Astrocyte of the spinal cord (primary cell): ENCODE measurements at regions not wholly inside any gene's neighbourhood (a gene's known extent, or its start where the extent isn't known, plus 50 kb on each side); places are given as distances from the start of the nearest gene placed in this dataset.
A peak's percentile ranks its signal among the peaks of the same experiment; 100 is the strongest.

ENCODE experiments used
- DNase-seq: peaks from one replicate; pipeline ENCODE4 v3.0.0; 2011; ENCODE audit warnings: low read depth, low spot score
- H3K4me3 ChIP-seq: 2 replicates; pipeline ENCODE4 v1.5.1; 2011; ENCODE audit warnings: low read depth, mild to moderate bottlenecking, low read length, moderate library complexity
- in situ Hi-C: cut with HindIII; loops from 2 replicates; pipeline ENCODE4 v1.10.0; 2017; ENCODE audit warnings: low sequenced_read_pairs
- TF ChIP-seq, protein P1 (sequence below): IDR thresholded peaks from 2 replicates; pipeline ENCODE4 v1.5.1; 2012; ENCODE audit warnings: low read depth, mild to moderate bottlenecking, low read length, inconsistent platforms

DNA sequence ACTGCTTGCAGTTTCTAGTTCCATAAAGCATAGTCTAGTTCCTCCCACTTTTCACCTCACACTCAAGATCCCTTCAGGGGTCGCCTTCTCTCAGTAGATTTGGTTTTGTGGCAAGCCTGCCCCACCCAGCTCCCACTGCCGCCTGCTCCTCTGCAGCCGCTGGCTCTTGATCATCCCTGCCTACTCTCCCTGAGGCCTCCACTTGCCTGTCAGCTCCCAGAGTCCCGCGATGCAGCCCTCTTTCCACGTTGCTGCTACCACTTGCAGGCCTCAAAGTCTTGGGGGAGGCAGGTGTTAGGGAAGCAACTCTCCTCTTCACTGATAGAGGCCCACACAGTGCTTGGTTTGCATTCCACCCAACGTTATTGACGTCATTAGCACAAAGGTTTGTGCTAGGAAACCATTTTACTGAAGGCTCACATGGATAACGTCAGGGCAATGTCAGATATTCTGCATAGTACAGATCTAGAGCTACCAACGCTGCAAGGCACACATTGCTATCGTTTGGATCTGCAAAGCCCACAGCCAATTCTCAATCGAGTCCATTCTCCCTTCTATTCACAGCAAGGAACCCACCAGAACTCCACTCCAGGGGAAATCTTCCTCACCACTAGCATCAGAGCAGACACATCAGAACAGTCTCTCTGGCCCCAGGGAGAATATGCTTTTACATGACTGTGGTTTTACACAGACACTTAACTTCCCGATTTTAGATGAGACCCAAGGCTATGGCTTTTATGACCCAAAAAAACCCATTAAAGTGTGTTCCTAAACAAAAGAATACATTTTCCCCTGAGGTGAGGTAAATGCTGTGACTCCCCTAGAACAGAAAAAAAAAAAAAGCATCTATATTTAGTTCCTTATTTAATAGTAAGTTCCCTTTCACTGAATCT, 519.5 kb upstream of the CAMK1G start:
- TF ChIP-seq, protein P1, sequence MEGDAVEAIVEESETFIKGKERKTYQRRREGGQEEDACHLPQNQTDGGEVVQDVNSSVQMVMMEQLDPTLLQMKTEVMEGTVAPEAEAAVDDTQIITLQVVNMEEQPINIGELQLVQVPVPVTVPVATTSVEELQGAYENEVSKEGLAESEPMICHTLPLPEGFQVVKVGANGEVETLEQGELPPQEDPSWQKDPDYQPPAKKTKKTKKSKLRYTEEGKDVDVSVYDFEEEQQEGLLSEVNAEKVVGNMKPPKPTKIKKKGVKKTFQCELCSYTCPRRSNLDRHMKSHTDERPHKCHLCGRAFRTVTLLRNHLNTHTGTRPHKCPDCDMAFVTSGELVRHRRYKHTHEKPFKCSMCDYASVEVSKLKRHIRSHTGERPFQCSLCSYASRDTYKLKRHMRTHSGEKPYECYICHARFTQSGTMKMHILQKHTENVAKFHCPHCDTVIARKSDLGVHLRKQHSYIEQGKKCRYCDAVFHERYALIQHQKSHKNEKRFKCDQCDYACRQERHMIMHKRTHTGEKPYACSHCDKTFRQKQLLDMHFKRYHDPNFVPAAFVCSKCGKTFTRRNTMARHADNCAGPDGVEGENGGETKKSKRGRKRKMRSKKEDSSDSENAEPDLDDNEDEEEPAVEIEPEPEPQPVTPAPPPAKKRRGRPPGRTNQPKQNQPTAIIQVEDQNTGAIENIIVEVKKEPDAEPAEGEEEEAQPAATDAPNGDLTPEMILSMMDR: no peak
- DNase-seq: no peak
- in situ Hi-C loops: no loop called here
- H3K4me3 ChIP-seq: no peak overlapping the region

DNA sequence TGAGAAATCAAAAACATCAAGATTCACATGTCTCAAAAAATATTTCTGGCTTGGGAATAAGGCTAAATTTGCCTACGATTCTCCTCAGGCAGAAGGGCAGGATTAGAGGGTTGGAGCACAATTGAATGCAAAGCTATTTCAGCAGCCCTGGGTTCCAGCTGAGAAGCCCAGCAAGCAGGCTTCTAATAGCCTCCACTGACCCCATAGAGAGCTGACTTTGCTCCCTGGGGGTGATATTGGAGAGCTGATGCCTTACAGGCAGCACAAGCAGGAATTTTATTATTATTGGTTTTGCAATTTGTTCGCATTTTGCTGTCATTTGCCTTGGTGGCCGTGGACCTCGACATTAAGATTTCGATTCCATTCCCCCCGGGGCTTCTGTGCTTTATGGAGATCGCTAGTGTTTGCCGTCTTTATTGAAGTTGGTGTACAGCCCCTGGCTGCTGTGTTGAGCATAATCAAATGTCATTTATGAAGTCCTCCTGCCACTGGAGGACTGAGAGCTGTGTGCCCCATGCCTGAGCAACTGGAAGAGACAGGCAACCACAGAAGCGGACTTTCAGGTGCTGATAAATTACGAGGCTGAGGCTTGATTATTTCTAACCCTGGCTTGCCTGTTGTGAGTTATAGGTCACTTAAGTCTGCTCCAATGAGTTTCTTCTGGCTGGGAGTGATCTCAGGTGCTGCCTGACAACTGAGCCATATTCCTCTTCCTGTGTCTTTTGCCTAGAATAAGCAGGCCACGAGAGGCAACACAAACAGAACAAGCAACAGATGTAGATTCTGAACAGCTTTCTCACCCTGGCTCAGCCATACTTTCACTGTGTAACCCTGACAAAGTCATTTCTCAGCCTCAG, 518.4 kb upstream of the CAMK1G start:
- in situ Hi-C loops: no loop called here
- H3K4me3 ChIP-seq: no peak overlapping the region
- TF ChIP-seq, protein P1: no peak
- DNase-seq: no peak

DNA sequence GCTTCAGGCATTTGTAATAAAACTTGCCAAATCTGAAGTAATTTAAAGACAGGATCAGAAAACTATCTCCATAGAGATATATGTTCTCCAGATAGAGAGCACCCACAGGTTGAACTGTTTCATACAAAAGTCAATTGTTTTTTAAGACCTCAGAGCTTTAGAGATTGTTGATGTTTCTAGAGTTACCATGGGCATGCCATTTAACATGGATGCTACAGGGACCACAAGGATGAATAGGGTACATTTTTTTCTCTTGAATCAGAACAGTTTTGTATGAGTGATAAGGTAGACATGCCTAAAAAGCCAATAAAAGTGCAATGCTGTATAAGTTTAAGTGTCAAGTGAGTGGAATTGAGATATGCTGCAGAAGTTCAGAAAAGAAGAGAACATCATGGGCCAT, 511.0 kb upstream of the CAMK1G start:
- DNase-seq: peak; percentile 69
- no peak overlapping the region for H3K4me3 ChIP-seq
- TF ChIP-seq, protein P1: no peak
- in situ Hi-C loops: no loop called here

DNA sequence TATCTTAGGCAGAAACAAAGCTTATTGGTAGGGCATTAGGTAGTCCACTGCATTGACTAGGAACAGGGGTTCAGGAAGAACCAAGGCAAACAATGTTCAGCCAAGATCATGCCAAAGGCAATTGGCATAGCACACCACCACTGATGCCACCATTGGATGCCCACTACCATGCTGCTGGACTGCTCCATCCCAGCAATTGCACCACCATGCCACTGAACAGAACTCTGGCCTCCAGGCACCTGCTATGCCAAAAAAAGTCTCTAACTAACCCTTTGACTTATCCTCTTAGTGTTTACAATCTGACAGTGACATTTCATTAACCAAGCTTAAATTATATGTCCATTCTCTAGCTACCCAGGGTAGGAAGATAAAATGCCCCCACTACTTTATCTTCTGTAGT, 509.6 kb upstream of the CAMK1G start:
- TF ChIP-seq, protein P1: no peak
- H3K4me3 ChIP-seq: no peak overlapping the region
- DNase-seq: no peak
- in situ Hi-C loops: no loop called here

DNA sequence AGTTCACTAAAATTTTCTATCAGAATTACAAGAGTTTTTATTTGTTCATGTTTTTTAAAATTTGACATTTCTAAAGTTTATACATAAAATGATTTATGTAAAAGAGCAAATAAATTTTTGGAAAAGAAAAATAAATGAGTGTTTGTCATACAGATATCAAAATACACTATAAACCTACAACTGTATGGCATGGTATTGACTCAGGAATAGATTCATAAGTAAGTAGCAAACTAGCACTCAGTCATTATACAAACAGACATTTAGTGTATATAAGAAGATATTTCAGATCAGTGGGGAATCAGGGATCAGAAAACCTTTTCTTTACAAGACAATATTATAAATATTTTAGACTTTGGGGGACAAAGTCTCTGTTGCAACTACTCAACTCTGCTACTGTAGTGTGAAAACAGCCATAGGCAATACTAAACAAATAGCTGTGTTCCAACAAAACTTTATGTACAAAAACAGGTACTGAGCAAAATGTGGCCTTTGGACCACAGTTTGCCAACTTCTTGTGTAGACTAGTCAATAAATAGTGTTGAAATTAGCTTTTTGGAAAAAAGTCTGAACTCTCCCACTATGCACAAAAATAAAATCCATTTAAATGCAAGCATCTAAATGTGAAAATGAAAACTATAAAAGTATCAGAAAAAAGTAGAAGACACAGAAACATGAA, 508.8 kb upstream of the CAMK1G start:
- in situ Hi-C loops: no loop called here

DNA sequence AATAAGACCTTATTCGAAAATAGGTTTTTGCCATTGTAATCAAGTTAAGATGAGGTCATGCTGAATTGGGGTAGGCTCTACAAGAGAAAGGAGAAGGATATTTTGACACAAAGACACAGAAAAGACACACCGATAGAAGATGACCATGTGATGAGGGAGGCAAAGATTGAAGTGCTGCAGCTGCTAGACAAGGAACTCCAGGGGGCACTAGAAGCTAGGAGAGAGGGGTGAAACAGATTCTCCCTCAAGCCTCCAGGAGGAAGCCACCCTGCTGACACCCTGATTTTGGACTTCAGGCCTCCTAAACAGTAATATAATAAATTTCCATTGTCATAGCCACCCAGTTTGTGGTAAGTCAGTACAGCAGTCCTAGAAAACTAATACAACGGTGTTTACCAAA, 506.8 kb upstream of the CAMK1G start:
- no peak overlapping the region for H3K4me3 ChIP-seq
- DNase-seq: no peak
- TF ChIP-seq, protein P1: peak; percentile 31
- in situ Hi-C loops: no loop called here

More for the DNA sequence above, 508.8 kb upstream of the CAMK1G start:
- DNase-seq: no peak
- TF ChIP-seq, protein P1: no peak
- H3K4me3 ChIP-seq: no peak overlapping the region
